ENCODE measurements at regions not wholly inside any gene's neighbourhood (a gene's known extent, or its start where the extent isn't known, plus 50 kb on each side); places are given as distances from the start of the nearest gene placed in this dataset.

- TF ChIP-seq EZH2 (IDR thresholded peaks at IDR 0.05; ENCODE audit: borderline replicate concordance, low read depth, low read length, severe bottlenecking) (no peak), CTCF (IDR thresholded peaks at IDR 0.05; ENCODE audit: borderline replicate concordance, extremely low read depth, low read length, poor library complexity, severe bottlenecking) (no peak)
These were observed 179.8 kb upstream of the MEIS1 start for GRCh38 chr2:66255136-66255535.
